Brain microvascular endothelial cell (primary cell): ENCODE measurements at regions not wholly inside any gene's neighbourhood (a gene's known extent, or its start where the extent isn't known, plus 50 kb on each side); places are given as distances from the start of the nearest gene placed in this dataset.

Experiments used
- DNase-seq: peaks from one replicate; pipeline ENCODE4 v3.0.0-alpha.2; 2020
- H3K27ac ChIP-seq: fragments of 250-450 bp; sonication (Bioruptor Pico); 2 replicates; pipeline ENCODE4 v1.5.1; 2020; ENCODE audit warnings: mild to moderate bottlenecking, moderate library complexity
- H3K27me3 ChIP-seq: fragments of 250-450 bp; sonication (Bioruptor Pico); replicated peaks from 2 replicates; pipeline ENCODE4 v1.5.1; 2020; ENCODE audit warnings: mild to moderate bottlenecking
- H3K36me3 ChIP-seq: fragments of 250-450 bp; sonication (Bioruptor Pico); replicated peaks from 2 replicates; pipeline ENCODE4 v1.5.1; 2020; ENCODE audit warnings: mild to moderate bottlenecking
- H3K4me3 ChIP-seq: 2 replicates; pipeline ENCODE4 v1.5.1; 2011; ENCODE audit warnings: low read depth, mild to moderate bottlenecking, control low read depth, low read length, moderate library complexity
- in situ Hi-C: cut with HindIII; loops from 2 replicates; pipeline ENCODE4 v1.10.0; 2017; ENCODE audit warnings: low sequenced_read_pairs, low pct_ligation_motif_present
- TF ChIP-seq, protein P1 (sequence below): IDR thresholded peaks from 2 replicates; pipeline ENCODE4 v1.5.1; 2011; ENCODE audit warnings: low read depth, mild to moderate bottlenecking, moderate library complexity, low read length, control low read depth, inconsistent platforms; ENCODE audit errors: missing control alignments

DNA sequence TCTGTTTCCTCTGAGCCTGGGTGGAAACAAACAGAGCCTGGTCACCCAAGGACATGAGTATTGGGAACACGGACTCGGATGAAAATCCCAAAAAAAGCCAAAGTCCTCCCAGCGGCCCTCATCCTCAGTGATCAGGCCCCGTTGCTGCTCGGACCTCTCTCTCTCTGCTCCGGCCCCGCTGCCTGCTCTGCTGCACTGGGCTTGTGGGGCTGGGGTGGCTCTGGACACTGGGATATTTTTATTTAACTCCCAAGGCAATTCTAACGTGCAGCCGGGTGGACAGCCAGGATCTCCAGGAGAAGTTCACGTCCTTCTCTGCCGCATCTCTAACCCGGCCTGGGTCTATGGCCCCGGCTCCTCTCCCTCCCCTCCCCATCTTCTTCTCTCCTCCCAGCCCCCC, 280.9 kb upstream of the TNRC6C start:
- H3K4me3 ChIP-seq = no peak overlapping the region
- H3K27me3 ChIP-seq = peaks cover 31% of the 10 kb centered on the region
- H3K36me3 ChIP-seq = no peaks in the 10 kb centered on the region
- TF ChIP-seq, protein P1, sequence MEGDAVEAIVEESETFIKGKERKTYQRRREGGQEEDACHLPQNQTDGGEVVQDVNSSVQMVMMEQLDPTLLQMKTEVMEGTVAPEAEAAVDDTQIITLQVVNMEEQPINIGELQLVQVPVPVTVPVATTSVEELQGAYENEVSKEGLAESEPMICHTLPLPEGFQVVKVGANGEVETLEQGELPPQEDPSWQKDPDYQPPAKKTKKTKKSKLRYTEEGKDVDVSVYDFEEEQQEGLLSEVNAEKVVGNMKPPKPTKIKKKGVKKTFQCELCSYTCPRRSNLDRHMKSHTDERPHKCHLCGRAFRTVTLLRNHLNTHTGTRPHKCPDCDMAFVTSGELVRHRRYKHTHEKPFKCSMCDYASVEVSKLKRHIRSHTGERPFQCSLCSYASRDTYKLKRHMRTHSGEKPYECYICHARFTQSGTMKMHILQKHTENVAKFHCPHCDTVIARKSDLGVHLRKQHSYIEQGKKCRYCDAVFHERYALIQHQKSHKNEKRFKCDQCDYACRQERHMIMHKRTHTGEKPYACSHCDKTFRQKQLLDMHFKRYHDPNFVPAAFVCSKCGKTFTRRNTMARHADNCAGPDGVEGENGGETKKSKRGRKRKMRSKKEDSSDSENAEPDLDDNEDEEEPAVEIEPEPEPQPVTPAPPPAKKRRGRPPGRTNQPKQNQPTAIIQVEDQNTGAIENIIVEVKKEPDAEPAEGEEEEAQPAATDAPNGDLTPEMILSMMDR = no peak
- H3K27ac ChIP-seq = no peak overlapping the region
- DNase-seq = no peak
- in situ Hi-C loops = no loop called here

DNA sequence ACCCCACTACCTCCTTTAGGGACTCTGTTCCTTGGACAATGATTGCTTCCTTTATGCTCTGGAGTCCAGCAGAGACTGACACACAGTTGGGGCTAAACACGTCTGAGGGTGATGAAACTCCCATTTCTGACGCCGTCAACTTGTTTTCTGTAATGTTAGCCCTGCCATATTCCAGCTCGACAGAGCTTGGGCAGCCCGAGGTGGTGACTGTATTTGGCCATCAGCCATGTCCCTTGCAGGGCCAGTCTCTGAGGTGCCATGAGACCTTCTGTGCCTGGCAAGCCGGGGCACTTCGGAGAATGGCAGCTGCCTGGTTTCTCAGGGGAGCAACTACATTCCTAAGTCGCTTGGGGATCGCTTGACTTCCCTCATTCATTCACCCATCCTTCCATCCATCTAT, 278.9 kb upstream of the TNRC6C start:
- H3K4me3 ChIP-seq = no peak overlapping the region
- H3K27ac ChIP-seq = no peak overlapping the region
- no peaks in the 10 kb centered on the region for H3K36me3 ChIP-seq
- H3K27me3 ChIP-seq = peaks cover 31% of the 10 kb centered on the region
- in situ Hi-C loops = no loop called here
- TF ChIP-seq, protein P1 = no peak
- DNase-seq = no peak

DNA sequence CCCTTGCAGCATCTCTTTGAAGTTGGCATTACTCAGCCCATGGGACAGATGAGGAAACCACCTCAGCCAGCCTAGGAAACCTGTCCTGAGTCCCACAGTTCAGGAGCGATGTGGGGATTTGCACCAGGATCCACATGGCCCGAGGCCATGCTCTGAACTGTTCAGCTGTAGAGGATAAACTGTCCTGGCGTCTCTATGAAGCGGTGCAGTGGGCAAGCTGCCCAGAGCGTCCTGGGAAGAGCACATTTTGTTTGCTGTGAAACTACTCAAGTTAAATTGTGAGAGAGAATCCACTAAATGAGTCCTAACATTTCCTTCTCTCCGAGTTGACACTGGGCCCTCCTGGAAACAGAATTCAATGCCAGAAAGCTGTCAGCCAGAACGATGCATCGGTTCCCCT, 276.6 kb upstream of the TNRC6C start:
- Histone ChIP-seq H3K36me3 (no peaks in the 10 kb centered on the region), H3K4me3 (no peak overlapping the region), H3K27ac (no peak overlapping the region), H3K27me3 (peaks cover 24% of the 10 kb centered on the region)
- in situ Hi-C loops = no loop called here
- no peak for DNase-seq
- TF ChIP-seq, protein P1 = no peak

DNA sequence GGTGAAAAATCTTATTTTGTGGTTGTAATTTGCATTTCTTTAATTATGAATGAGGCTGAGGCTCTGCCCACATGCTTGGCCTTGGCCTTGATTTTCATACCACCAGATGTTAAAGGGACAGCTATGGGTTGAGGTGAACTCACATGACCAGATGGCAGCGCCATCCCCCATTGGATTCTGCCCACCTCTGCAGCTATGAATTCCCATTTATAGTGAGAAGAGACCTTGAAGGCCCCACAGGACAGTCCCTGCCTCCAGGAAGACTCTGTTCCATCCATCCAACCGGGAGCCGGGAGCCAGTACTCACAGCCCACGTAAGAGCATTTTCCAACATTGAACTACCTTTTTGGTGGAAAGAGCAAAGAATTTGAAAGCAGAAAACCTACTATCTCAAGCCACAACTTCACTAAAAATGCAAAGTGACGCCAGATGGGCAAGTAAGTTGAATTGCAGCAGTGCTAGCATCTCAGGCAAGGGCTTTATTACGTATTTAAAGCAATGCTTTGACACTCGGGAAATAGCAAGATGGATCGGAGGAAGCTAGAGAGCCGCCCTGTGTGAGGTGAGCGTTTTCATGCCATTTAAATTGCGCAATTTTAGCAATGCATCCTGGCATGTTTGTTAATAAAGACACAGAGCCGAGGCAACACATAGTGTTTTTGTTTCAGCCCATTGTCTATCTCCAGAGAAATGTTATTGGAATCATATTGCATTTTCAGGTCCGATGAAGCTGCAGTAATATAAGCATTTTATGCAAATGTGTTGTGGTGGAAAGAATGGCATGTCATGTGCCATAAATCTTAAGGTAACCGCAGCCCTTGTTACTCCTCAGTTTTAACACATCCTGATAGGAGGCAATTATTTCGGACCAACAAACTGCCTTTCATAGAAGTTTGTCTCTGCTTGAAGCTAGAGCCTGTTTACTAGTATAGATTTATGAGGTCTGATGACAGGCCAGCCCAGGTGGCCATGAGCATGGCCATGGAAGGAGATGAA, 273.4 kb upstream of the TNRC6C start:
- H3K27ac ChIP-seq = no peak overlapping the region
- H3K36me3 ChIP-seq = no peaks in the 10 kb centered on the region
- no peak overlapping the region for H3K4me3 ChIP-seq
- H3K27me3 ChIP-seq = peaks cover under 1% of the 10 kb centered on the region
- in situ Hi-C loops = no loop called here
- no peak for DNase-seq
- TF ChIP-seq, protein P1 = no peak

DNA sequence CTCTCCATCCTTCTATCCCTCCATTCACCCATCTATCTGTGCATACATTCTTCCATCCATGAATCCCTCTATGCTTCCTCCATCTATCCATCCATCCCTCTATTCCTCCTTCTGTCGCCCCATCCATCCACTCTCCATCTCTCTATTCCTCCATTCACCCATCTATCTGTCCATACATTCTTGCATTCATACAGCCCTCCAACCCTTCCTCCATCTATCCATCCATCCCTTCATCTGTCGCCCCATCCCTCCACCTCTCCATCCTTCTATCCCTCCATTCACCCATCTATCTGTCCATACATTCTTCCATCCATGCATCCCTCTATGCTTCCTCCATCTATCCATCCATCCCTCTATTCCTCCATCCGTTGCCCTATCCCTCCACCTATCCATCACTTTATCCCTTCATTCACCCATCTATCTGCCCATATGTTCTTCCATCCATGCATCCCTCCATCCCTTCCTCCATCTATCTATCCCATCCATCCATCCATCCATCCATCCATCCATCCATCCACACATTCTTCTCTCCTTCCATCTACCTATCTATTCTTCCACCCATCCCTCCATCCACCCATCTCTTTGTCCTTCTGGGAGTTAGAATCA, 272.5 kb upstream of the TNRC6C start:
- TF ChIP-seq, protein P1 = no peak
- in situ Hi-C loops = no loop called here
- no peak for DNase-seq
- H3K27me3 ChIP-seq = peaks cover 4% of the 10 kb centered on the region
- no peaks in the 10 kb centered on the region for H3K36me3 ChIP-seq
- H3K27ac ChIP-seq = no peak overlapping the region
- H3K4me3 ChIP-seq = no peak overlapping the region
